GM18868 (cell line): ENCODE measurements at regions not wholly inside any gene's neighbourhood (a gene's known extent, or its start where the extent isn't known, plus 50 kb on each side); places are given as distances from the start of the nearest gene placed in this dataset.
"Not testable (repeated sequence)": the region's sequence is repeated elsewhere in the genome, so short reads cannot be mapped to it uniquely, and the experiment has no call there.

Experiments
- ATAC-seq: cut with Tn5 transposase; IDR thresholded peaks from one replicate; pipeline ENCODE4 v1.9.1; 2021; ENCODE audit warnings: mild to moderate bottlenecking, moderate library complexity; ENCODE audit not compliant: unreplicated experiment

DNA sequence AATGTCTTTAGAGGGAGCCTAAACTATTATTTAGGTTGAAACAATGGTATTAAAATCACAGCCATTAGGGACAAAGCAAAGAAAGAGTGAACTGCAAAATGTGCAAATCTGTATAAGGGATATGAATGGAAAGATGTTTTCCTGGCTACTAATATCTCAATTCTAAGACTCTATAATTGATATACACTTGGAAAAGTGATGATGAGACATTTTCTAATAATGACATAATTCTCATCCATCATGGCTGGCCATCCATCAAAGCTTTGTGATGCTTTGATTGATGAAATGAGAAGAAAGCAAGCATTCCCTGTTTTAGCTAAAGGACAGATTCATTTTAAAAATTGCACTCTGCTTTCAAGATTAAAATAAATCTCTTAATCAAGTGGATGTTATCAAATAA is 965.5 kb upstream of the IGFBP7 start:
- ATAC-seq = no peak

DNA sequence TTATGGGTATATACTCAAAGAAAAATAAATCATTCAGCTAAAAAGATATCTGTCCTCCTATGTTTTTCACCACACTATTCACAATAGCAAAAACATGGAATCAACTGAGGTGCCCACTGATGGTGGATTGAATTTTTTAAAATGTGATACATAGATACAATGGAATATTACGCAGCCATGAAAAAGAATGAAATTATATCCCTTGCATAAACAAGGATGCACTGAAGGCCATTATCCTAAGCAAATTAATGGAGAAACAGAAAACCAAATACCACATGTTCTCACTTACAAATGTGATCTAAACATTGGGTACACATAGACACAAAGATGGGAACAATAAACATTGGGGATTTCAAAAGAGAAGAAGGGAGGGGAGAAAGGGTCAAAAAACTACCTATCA is 964.2 kb upstream of the IGFBP7 start:
- no peak for ATAC-seq

DNA sequence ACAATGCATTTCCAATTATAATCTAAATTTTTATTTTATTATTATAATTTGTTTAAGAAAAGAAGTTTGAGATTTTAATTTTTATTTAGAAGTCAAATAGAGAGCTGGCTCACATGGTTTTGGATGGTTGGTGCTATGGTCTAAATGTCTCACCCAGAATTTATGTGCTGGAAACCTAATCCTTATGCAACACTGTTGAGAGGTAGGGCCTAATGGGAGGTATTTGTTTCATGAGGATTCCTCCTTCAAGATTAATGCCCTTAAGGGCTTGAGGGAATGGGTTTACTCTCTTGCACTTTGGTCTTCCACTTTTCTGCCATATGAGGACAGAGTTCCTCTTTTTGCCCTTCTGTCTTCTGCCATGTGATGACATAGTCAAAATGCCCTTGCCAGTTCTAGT is 960.5 kb upstream of the IGFBP7 start:
- ATAC-seq = no peak

DNA sequence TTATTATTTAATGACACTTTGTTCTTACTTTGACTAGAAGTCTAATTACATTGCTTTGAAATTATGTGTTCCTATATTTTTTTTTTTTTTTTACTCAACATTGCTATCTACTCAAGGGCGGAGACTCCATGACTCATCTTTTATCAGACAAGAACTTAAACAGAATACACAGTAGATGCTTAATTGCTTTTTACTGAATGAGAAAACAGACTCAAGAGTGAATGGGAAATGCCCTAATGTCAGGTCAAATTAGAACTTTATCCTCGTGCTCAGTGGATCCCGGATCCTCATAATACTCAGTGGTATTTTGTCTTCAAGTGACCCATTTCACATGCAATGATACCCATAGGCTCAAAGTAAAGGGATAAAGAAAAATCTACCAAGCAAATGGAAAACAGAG is 954.5 kb upstream of the IGFBP7 start:
- ATAC-seq = no peak

DNA sequence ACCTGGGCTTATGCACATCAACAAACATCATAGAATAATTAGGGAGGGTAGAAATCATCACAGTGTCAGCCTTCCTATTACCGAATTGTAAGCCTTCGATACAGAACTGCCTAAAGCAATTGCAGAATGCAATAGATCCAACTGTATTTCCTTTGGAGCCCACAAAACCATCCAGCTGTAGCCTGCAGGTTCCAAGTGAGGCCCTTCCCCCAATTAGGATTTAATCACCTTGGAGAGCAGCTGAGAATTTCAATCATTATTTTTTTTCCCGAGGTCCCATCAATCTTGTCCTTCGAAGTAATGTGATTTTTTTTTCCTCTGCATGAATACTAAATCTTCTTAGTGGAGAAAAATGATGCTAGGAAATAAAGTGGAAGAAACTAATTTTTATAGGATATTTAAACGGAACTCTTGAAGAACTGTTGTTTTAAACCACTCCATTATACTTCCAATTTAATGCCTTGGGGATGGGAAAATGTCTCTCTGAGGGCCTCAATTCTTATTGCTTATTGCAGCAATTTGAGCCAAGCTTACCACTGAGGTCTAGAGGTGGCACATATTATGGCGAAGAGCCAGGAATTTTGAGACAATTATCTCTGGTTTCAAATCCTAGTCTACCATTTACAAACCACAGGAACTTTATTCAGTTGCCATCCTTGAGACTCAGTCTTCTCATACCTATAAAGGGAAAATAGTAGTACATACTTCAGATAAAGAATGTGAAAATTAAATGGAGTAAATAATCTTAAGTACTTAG is 953.4 kb upstream of the IGFBP7 start:
- no peak for ATAC-seq

DNA sequence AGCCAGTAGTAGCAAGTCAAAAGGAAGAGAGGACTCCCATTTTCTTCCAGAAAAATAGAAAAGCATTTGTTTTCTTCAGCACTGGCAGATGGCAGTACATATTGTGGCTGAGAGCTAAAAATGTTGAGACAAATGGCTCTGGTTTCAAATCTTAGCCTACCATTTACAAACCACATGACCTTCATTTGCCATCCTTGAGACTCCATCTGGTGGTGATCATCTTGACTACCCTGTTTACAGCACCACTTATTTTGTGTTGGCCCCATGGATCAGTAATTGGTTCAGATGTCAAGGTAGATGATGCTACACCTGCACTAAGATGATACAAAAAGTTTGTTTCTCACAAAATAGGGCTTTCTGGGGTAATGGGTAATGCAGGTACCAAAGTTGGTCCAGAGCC is 951.8 kb upstream of the IGFBP7 start:
- ATAC-seq = no peak

DNA sequence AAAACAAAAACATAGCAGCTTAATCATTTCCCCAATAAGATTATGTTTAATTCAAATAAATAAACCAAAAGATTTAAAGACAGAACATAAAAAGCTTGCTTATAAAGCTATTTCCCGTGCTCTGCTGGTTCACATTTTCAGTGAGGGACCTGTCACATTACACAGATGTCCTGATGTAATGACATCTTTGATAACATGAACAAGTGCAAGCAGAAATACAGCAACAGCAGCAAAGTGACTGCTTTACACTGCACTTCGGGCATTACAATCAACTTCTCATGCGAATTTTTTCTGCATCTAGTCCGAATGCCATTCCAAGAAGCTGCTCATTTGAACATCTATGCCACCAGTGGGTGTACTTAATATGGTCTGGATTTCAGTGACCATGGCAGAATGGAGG is 940.3 kb upstream of the IGFBP7 start:
- no peak for ATAC-seq

DNA sequence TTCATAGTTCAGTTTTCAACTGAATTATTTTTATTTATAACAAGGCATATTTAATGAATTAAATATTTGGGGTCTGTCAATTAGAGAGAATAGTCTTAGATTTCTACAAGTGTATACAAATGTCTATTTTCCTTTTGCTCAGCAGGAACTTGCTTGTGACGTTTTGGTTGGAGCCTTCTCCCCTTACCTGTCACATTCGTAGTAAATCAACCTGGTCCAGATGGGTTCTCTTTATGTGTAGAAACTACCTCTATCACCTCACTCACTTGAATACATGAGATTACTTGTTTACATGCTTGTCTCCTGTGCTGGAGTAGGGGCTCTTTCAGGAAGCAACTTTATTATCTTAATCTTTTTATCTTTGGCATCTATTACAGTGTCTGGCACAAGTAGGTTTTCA is 938.3 kb upstream of the IGFBP7 start:
- ATAC-seq = no peak

DNA sequence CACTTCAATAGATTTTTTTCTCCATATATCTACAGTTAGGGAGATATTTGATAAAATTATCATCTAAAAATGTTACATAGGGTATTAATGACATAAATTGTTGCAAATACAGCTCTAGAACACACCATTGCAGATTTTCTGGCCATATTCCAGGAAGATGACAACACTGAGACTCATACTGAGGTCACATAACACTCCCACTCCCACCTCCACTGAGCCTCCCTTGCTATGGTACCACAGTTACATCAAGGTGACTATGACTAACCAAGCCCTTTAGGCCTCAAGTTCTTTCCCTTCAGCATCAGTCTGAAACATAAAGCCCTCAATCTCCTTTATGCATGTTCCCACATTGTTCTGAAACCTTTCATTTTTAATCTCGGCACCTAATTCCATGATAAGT is 932.0 kb upstream of the IGFBP7 start:
- ATAC-seq = no peak

DNA sequence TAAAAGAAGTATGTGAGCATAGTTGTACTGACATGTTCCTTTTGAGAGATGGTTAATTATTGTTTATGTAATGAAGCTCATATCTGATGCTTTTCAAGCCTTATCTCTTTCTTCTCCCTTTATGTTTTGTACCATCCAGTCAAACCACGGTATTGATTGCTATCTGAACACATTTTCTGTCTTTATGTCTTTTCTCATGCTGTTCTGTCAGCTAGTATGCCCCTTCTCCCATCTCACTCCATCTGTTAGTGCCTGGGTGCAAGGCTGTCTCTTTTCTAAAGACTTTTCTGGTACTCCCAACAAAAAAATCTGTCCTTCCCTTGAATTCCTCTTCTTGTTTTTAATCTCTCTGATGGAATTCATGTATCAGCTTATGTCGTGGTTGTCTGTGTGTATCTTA is 883.8 kb upstream of the IGFBP7 start:
- no peak for ATAC-seq

DNA sequence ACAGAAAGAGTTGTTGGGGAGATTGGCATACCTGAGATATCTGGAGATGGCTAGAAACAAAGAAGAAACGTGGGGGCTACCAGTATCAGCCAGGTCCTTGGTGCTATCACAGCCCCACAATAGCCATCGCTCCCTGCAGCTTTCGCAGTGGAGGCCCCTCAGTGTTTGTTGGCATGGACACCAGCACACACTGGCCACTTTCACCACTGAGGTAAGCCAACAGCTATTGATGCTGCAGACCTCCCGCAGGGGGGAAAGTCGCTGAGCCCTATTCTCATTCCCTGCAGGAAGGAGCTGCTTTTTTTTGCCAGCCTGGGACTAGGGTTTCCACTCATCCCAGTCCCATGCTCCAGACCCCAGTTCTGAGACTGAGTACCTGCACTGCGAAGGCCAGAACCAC is 879.2 kb upstream of the IGFBP7 start:
- no peak for ATAC-seq

DNA sequence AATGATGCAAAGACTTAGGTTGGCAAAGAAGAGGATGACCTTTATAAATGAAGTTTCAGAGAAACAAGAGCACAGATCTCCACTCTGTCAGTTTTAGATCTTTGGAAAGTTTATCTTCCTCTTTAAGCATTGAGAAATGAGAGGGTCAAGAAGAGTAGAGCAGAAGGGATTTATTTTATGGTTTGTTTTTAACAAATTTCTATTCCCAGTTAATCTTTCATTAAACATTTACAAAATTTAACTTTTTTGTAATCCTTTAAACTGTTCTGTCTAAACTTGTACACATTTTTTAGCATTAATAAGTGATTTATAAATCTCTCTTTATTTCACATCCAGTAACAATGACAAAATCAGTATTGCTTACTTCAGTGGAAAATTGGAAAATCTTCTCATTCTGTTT is 875.0 kb upstream of the IGFBP7 start:
- no peak for ATAC-seq

DNA sequence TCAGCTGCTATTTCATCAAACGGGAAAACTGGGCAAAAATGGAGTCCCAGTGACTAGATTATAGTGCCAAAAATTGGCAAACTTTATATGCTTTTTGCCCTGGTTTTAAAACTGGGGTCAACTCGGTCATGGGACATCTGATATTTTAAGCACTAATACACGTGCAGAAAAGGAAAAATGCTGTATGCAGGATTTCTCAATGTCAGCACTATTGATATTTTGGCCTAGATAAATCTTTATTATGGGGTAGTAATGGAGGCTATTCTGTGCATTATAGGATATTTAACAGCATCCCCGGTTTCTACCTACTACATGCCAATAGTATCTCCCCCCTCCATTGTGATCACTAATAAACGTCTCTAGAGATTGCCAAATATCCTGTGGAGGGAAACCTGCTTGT is 870.9 kb upstream of the IGFBP7 start:
- no peak for ATAC-seq

DNA sequence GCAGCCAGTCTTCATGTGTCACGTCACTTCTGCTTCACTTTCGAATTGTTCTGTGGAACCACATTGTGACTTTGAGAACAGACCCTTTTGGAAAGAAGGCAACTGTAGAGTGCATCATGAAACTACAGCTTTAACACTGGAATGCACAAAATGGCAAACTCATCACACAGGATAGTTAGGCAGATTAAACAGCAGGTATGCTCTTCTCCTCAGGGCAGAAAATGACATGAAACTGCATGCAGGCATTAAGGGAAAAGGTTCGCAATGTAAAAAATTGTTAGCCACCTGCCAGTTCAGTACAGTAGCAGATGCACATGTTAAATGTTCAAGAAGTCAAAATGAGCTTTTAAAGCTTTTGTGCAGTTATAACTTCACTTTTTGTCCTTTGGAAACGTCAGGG is 864.6 kb upstream of the IGFBP7 start:
- ATAC-seq = no peak

DNA sequence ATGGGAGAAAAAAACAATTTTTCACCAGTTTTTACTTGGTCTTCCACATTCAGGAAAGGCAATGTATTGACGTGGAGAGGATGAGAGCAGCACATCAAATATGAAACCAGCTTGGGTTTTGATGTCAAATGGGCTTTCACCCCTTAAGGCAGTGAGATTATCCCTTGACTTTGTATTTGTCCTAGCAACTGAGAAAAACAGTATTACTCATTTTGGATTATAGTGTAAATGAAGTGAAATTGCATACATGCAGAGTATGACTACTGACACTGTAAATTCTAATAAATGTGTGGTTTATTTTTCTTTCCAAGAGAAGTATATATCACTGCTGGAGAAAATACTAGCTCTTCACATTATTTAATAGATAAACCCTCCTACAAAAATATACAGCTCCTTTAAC is 863.6 kb upstream of the IGFBP7 start:
- no peak for ATAC-seq

DNA sequence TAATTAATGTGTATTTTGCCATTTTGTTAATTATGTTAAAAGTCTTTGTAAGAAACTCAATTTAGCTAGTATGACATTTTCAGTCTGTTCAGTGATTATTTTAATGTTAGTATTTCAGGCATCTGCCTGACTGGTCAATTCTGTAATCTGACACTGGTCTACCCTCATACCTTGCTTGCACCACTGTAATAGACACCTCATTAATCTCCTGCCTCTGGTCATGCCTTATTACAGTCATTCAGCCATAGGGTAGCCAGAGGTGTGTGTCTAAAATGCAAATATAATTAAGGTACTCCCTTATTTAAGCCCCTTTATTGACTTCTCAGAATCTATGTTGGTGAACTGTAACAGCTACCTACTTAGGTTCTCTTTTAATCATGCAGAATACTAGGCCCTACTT is 861.1 kb upstream of the IGFBP7 start:
- no peak for ATAC-seq

DNA sequence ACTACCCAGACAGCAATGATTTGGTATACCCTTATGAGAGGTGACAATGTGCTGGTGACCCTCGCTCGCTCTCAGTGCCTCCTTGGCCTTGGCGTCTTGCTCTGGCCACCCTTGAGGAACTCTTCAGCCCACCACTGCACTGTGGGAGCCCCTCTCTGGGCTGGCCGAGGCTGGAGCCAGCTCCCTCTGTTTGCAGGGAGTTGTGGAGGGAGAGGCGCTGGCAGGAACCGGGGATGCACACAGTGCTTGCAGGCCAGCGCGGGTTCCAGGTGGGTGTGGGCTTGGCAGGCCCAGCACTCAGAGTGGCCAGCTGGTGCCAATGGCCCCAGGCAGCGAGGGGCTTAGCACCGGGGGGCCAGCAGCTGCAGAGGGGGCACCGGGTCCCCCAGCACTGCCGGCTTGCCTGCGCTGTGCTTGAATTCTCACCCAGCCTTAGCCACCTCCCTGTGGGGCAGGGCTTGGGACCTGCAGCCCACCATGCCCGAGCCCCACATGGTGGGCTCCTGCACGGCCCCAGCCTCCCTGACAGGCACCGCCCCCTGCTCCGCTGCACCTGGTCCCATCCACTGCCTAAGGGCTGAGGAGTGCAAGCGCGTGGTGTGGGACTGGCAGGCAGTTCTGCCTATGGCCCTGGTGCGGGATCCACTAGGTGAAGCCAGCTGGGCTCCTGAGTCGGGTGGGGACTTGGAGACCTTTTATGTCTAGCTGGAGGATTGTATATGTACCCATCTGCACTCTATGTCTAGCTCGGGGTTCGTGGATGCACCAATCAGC is 857.0 kb upstream of the IGFBP7 start:
- no peak for ATAC-seq

DNA sequence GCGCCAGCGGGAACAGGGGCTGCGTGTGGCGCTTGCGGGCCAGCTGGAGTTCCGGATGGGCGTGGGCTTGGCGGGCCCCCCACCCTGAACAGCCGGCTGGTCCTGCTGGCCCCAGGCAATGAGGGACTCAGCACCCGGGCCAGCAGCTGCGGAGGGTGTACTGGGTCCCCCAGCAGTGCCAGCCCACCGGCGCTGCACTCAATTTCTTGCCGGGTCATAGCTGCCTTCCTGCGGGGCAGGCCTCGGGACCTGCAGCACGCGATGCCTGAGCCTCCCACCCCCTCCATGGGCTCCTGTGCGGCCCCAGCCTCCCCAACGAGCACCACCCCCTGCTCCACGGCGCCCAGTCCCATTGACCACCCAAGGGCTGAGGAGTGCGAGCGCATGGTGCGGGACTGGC is 855.2 kb upstream of the IGFBP7 start:
- not testable (repeated sequence) for ATAC-seq

DNA sequence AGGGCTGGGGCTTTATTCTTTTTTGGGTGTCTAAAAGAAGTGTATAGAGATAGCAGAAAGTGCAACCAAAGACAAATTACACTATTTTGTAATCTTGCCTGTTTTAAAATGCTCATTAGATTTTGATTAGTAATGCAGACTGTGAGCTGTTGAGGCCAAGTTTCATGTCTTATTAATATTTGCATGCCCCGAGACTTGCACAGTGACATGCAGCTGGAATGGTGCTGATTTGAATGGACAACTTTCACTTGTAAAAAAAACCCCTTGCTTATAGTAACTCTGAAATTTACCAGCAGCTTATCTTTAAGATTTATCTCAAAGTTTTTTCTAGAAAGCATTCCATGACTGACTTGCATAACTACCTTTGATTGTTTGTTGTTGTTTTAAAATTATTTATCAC is 835.1 kb upstream of the IGFBP7 start:
- ATAC-seq = peak; percentile 71

DNA sequence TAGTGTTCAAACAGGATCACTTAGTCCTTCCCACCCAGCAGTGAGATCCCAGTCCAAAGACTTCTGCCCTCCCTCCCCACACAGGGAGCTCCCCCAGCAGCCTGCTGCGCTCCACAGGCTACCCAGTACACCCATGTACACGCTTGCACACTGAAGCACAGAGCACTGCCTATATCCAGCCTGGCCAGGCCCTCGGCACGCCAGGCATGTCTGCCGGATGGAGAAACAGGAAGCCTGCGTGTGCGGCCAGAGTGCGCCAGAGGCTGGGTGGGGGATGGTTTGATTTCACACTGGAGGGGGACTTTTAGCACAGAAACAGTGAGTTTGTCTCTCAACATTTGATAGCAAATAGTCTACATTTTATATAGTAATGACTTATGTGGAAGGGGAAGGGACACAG is 833.5 kb upstream of the IGFBP7 start:
- ATAC-seq = no peak

DNA sequence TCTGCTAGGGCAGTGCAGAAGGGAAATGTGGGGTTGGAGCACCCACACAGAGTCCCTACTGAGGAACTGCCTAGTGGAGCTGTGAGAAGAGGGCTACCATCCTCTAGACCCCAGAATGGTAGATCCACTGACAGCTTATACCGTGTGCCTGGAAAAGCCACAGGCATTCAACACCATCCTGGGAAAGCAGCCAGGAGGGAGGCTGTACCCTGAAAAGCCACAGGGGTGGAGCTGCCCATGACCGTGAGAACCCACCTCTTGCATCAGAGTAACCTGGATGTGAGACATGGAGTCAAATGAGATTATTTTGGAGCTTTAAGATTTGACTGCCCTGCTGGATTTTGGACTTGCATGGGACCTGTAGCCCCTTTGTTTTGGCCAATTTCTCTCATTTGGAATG is 827.1 kb upstream of the IGFBP7 start:
- not testable (repeated sequence) for ATAC-seq

DNA sequence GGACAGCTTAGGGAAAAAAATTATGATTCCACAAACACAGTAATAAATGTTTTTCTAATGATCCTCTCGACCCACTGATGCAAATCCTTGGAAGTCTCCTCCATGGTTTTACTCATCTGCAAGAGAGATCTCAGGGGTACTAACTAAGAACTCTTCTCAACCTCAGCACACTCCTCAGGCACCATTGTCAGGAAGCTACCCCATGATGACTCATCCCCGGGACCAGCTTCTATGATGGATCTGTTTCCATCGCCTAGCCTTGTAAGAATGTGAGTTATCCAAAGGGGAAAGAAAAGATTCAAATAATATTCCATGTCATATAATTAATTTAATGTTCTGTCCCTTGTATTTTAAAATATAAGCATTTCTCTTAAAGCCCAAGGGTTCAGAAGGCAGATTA is 816.1 kb upstream of the IGFBP7 start:
- no peak for ATAC-seq

DNA sequence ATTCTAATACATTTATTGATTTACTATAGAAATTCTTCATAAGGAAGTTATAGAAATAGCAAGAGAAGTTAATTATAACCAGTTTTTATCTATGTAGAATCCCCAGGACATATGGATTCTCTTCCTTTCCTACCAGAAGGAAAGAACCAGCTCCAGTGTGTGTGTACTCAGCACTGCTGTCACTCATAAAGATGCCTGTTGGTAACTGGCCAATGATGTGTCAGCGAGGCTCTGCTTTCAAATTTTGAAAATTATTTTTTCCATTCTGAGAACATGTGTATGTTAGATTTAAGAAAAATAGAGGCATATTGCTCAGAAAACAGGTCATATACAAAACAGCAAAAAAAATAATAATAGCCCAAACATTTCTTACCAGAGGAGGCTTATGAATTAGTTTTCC is 814.8 kb upstream of the IGFBP7 start:
- ATAC-seq = no peak
